HUDEP-2 (cell line): ENCODE measurements at regions not wholly inside any gene's neighbourhood (a gene's known extent, or its start where the extent isn't known, plus 50 kb on each side); places are given as distances from the start of the nearest gene placed in this dataset.
"Not testable (repeated sequence)": the region's sequence is repeated elsewhere in the genome, so short reads cannot be mapped to it uniquely, and the experiment has no call there.

Experiments used
- DNase-seq, 76 experiments: peaks; one replicate each; lab custom pipeline; 2025; ENCODE audit not compliant: unreplicated experiment in 76 of 76; lab: John Stamatoyannopoulos, UW

DNA sequence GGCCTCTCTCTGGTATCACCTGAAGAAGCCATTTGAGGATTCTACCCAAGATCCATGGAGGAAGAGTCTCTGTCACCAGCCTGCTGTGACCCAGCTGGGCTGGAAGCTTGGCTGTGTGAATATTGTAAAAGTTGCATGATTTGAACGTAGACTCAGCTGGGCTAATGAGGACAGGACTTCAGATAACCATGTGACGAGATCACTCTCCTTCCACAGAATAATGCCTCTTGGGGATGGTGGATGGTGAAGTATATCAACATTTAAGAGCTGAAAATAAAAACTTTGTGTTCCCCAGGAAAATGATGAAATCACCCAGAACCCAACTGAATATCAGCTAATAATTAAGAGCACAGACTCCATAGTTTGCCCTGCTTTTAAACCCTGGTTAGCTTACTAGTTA lies 427.9 kb downstream of the CD83 start:
- no peak for DNase-seq

DNA sequence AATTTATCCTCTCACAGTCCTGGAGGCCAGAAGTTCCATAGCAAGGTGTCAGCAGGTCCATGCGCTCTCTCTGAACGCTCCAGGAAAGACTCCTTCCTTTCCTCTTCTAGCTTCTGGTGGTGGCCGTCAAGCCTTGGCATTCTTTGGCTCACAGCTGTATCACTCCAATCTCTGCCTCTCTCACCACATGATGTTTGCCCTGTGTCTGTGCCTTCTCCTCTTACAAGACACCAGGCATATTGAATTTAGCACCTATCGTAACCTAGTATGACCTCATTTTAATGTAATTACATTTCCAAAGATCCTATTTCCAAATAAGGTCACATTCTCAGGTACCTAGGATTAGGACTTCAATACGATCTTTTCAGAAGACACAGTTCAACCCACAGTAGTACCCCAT lies 428.5 kb downstream of the CD83 start:
- no peak for DNase-seq

DNA sequence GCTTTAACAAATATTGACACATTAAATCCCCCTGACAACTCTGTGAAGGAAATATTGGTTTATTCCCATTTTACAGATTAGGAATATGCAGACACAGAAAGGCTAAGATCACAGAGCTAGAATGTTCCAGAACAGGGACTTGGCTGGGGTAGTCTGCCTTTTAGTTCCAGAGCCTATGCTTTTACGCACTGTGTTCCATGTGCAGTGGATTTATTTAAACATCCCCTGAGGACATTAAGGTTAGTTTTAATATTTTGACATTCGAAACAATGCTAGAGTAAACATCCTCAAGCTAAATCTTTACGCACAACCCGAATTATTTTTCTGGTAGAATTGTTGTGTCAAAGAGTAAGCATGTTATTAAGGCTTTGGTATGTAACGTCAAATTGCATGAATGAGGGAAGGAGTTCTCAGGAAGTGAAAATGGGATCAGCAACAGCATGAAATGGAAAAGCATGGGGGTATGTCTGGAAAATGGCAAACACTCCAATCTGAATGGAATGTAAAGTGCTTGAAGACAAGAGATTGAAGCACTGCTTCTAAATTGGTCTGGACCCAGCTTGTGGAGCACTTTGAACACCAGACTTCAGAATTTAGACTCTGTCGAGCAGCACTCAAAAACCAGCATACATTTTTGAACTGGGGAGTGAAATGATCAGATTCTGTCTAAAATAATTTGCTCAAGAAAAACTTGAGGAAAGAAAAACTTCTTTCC lies 429.9 kb downstream of the CD83 start:
- no peak for DNase-seq

DNA sequence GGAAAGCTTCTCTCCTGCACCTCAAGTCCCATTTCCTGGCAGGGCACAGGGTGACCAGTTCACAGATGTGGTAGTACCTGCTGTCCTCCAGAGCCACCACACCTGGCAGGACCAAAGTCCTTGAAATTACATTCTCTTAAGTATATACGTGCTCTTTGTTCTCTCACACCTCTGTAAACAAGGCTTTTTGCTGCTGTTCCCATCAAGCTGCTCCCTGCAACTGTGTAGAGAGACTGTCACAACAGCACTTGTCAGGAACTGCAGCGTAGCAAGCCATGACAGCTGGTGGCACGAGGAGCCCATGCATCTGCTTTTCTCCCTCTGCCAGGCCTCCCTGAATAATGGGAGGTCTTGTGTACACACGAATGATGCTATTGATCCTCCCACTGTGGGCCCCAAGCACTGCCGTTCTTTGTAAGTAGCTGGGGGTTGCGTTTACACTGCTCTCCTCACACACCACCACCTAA lies 431.8 kb downstream of the CD83 start:
- DNase-seq, result no peak

DNA sequence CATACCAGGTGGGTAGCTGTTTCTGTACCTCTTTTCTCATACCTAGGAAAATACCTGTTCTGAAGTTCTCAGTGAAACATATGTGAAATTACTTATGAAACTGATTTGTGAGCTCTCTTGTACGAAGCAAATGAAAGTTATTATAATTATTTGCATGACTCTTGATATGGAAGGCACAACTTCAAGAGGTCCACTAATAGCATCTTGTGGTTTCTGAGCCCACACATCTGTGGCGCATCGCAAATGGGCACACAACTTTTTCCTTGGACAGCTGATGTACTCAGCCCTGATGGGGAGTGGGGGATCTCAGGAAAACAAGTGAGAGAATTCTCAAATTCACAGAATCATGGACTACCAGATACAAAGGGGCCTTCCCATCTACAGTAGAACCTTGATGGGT lies 432.3 kb downstream of the CD83 start:
- no peak for DNase-seq

DNA sequence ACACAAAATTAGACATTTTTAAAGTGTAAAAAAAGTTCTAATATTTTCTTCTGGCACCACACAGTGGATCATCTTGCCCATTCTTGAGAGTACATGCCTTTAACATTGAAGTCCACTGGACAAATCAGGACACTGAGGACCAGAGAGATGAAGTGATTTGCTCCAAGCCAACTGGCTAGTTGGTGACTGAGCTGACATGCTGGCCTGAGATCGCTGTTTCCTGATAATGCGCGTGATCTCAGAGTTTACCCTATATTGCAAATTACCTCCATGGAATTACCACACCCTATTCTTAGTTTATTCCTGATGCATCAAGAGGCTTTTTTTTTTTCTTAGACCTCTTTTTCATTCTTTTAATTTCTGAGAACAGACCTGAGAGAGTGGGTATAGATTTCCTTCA lies 432.8 kb downstream of the CD83 start:
- no peak for DNase-seq

DNA sequence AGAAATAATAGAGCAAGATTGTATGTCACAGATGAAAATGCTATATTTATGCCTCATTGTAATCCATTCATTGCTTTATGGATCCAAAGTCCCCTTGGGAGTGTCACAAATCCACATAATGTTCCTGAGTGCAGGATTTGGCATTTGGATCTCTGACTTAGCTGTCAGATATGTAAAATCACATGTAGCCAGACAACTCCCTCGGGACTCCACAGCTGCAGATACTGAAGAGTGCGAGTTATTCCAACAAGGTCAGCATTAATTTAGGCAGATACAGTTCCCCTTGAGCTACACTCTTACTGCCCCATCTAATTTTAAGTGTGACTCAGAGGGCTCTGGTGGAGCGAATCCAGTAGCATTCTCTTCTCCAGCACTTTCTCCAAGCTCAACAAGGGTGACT lies 433.2 kb downstream of the CD83 start:
- DNase-seq, result no peak

DNA sequence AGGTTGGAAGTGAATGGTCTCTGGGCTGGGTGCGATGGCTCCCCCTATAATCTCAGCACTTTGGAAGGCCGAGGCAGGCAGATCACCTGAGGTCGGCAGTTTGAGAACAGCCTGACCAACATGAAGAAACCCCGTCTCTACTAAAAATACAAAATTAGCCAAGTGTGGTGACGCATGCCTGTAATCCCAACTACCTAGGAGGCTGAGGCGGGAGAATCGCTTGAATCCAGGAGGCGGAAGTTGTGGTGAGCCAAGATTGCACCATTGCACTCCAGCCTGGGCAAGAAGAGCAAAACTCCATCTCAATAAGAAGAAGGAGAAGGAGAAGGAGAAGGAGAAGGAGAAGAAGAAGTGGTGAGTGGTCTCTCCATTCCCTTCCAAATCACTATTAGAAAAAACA lies 434.0 kb downstream of the CD83 start:
- not testable (repeated sequence) for DNase-seq

DNA sequence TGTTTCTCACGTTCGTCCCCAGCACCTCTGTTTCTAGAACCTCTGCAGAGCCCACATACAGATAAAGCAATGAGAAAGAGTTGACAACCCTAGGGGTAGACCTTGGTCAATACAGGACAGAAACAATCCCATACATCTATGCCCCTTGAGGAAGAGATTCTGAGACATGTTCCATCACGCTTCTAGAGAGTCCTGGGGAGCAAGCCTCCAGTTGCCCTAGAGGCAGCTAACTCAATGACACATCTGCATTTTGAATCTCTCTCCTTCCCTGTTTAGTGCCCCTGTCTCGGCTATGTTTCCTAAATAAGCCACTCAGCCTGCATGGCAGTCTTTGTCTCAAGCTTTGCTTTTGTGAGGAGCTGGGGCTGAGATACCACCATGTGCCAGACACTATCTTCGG lies 435.3 kb downstream of the CD83 start:
- no peak for DNase-seq

DNA sequence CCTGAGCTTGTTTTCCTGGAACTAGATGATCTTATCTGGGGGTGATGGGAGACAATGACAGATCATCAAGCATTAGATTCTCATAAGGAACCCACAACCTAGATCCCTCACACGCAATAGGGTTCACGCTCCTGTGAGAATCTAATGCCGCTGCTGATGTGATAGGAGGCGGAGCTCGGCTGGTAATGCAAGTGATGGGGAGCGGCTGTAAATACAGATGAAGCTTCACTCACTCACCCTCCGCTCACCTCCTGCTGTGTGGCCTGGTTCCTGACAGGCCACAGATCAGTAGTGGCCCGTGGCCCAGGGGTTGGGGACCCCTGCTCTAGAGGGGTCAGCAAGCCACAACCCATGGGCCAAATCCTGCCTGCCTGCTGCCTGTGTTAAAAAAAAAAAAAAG lies 435.9 kb downstream of the CD83 start:
- DNase-seq, result no peak

DNA sequence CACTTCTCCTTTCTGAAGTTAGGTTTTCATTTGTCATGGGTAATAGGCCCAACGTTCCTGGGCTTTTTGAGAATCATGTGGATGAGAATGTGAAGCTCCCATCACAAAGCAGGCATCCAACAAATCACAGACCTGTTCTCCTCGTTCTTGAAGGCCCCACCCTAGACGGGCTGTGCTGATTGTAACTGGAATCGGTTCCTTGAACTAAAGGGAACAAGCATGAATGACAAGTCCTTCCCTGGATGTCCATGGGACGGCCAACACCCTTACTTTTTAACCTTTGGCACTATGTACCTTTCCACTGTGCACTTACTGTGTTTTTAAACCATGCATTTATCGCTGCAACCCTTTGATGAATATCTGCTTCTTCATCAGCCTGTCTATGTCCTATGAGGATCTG lies 438.2 kb downstream of the CD83 start:
- no peak for DNase-seq

DNA sequence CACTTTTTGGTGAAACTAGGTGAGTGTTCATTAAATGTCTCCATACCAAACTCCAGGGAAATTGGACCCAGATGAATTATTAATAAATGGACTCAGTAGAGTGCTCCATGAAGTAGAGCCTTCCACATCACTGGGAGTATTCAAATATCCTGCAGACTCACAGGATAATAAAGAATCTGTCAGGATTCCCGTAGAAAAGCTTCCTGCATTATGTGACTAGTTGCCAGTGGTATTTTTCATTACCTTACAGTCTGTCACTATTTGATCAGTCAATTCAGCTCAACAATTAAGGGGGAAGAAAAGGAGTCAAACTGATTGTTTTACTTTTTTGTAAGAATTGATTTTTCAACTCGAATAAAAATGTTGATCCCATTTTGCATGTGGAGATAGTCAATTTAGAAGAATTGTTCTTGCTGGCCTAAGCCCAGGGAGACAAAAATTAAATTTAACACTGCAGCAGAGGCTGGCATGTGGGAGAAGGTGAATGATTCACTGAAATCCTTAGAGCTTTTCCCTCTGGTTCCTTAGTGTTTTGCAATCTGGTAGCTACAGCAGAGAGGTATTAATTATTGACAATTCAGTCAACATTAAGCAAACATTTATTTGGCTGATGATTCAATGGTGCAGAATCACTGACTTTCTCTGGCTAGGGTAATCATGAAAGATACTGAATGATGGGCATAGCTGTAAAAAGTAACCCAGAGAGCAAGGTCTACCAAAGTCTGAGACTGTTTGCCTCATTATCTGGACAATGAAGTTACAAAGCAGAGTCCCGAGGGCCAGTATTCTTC lies 442.4 kb downstream of the CD83 start:
- no peak for DNase-seq

DNA sequence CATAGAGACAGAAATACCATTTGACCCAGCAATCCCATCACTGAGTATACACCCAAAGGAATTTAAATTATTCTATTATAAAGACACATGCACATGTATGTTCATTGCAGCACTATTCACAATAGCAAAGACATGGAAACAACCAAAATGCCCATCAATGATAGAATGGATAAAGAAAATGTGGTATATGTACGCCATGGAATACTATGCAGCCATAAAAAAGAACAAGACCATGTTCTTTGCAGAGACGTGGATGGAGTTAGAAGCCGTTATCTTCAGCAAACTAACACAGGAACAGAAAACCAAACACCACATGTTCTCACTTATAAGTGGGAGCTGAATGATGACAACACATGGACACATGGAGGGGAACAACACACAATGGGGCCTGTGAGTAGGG lies 444.0 kb downstream of the CD83 start:
- not testable (repeated sequence) for DNase-seq

DNA sequence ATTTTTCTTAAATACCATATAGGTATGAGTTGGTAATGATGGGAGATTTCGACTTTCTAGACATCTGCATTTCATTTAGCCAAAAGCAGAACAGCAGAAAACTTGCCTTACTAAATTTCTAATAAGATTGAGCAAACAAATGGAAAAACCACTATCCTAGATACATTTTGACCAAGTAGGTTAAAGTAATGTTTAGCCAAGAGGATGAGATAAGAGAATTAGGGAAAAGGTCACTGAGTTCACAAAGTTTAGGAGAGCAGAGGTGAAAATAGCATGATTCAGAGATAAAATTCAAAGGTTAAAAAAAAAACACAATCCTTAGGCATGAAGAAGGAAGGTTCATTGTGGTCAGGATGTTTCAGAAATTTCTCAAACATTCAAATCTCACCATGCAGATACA lies 450.3 kb downstream of the CD83 start:
- no peak for DNase-seq

DNA sequence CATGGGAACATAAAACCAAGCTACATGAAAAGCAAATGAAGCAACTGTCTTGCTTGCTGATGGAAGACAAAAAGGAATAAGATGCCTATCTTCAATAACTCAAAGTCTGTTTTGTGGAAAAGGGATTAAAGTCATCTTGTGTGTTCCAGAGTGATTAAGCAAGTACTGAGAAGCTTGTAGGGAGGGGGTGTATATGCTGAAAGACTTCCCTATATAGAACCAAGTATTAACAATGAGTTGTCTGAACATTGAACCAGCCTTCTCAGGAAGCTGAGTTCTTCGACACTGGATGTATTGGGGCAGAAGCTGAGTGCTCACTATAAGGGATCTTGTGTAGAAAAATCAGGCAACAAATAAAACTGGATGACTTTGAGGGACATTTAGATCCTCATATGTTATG lies 451.8 kb downstream of the CD83 start:
- no peak for DNase-seq

DNA sequence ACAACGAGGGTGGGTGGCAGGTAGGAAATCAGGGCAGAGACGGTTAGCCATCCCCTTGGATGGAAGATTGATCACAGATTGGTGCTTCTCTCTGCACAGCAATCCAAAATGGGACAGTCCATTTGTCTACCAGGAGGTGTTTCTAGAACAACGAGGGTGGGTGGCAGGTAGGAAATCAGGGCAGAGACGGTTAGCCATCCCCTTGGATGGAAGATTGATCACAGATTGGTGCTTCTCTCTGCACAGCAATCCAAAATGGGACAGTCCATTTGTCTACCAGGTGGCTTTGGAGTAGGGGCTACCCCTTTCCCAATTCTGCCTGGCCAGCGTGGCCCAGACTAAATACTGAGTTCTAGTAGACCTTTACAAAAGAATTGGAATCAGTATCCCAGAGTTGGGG lies 452.3 kb downstream of the CD83 start:
- DNase-seq, result not testable (repeated sequence)

DNA sequence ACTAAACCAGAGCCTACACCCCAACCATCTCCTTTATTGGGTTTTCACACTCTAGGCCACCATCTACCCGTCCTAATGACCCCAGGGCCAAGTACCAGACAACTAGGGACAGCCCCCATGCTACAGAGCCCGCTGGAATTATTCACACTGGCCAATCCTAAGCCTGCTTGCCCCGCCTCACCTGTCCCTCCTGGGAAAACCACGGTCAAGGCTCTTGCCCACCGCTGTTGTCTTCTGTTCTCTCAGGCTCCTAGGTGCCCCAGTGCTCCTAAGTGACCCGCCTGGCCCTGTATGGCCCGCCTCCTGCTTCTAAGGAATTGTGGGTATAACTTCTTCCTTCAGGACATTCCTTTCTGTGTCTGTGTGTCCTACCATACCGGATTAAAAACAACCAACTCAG lies 453.4 kb downstream of the CD83 start:
- no peak for DNase-seq

DNA sequence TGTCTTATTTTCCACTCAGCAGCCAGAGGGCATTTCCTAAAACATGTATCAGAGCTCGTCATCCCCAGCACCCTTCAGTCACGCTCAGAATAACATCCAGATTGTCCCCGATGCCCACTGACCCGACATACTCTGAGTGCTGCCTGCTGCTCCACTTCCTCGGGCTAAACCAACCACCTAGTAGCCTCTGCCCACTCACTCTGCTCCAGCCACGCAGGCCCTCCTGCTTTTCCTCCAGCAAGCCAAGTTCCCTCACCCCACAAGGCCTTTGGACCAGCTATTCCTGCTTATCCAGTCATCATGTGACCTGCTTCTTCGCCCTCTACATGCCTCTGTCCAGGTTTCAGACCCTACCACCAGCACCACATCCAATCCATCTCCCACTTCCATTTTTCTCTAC lies 454.2 kb downstream of the CD83 start:
- no peak for DNase-seq

DNA sequence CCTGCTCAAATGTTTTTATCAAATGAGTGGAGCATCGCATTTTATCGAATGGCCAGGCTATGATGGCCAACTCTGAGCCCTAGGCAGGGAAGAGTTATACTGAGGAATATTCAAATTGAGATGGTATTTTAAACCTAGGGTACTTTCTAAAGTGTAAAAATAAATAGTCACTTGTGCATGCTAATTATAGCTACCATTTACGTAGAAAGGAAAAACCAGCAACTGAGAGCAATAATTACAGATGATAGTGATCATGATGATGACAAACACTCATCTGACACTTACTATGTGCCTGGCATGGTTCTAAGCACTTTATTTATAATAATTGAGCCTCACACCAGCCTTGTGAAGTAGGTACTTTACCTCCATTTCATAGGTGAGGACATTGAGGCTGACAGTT lies 455.7 kb downstream of the CD83 start:
- DNase-seq, result no peak

DNA sequence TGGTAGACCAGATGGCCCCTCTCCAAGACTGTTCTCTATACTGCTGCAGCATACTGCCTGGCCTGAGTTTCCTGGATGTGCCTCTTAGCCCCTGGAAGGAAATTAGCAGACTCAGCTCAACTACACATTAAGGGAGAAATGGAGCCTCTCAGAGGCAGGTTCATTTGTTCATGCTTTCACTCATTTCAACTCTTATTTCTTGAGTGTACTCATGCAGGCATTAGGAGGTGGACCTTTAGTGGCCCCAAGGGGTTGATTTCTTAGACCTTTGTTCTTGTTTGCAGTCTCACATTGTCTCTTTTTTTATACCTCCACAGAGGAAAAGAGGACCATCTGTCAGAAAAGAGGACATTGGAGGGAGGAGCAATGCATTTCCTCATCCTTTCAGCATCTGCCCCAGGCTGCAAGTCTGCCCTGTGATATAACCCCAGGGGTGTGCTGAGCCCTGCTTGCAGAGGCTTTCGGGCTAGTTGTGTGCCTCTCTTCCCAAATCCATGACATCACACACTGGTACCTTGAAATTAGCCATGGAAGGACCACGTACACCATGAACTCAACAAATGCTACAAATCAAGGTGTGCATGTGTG lies 456.2 kb downstream of the CD83 start:
- DNase-seq, result no peak

DNA sequence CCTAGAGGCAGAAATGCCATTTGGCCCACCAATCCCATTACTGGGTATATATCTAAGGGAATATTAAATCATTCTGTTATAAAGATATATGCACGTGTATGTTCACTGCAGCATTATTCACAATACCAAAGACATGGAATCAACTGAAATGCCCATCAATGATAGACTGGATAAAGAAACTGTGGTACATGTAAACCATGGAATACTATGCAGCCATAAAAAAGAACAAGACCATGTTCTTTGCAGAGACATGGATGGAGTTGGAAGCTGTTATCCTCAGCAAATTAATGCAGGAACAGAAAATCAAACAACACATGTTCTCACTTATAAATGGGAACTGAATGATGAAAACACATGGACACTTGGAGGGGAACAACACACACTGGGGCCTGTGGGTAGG lies 458.4 kb downstream of the CD83 start:
- DNase-seq, result no peak

DNA sequence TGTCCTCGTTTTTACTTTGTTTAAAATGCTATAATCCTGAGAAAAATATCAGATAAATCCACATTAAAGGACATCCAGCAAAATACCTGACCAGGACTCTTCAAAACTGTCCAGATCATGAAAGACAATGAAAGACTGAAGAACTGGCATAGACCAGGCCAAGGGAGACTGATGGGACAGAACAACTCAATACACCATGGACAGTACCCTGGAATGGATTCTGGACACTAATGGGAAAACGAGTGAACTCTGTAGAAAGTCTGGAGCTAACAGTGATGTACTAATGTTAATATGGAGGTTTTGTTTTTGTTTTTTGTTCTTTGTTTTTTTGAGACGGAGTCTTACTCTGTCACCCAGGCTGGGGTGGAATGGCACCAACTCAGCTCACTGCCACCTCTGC lies 461.4 kb downstream of the CD83 start:
- no peak for DNase-seq
